Panc1 (cell line): ENCODE measurements at regions not wholly inside any gene's neighbourhood (a gene's known extent, or its start where the extent isn't known, plus 50 kb on each side); places are given as distances from the start of the nearest gene placed in this dataset.

Experiments used
- ATAC-seq: fragments of 200-7000 bp; cut with Tn5 transposase; 2 replicates; pipeline ENCODE4 v1.9.1; 2020; ENCODE audit warnings: mild to moderate bottlenecking, moderate library complexity
- BruUV-seq: library from RNA; stranded (reverse); fragments of 400-500 nt; replicated peaks from 2 replicates; lab custom pipeline; 2021; lab: Mats Ljungman, UMichigan
- CTCF ChIA-PET: fragments of 300-600 bp; sonication (Branson Sonifier 250); formaldehyde crosslinking; loops from one replicate; lab custom pipeline; 2022; ENCODE audit warnings: antibody characterized with exemption; lab: Charles Lee
- POLR2A ChIA-PET: fragments of 300-600 bp; sonication (Branson Sonifier 250); formaldehyde crosslinking; loops from one replicate; lab custom pipeline; 2022; ENCODE audit warnings: antibody characterized with exemption; lab: Charles Lee
- DNase-seq: peaks from one replicate; pipeline ENCODE4 v3.0.0-alpha.2; 2010; ENCODE audit warnings: low read depth, low spot score
- H3K27ac ChIP-seq: 2 replicates; pipeline ENCODE4 v1.5.1; 2011; ENCODE audit warnings: mild to moderate bottlenecking, low read length, inconsistent platforms
- H3K27me3 ChIP-seq: fragments of 200-500 bp; sonication (Bioruptor generic); 2 replicates; pipeline ENCODE4 v1.6.0; 2014; ENCODE audit warnings: low read length, inconsistent platforms; ENCODE audit not compliant: control insufficient read depth, insufficient read depth
- H3K36me3 ChIP-seq: fragments of 200-500 bp; sonication (Bioruptor generic); 2 replicates; pipeline ENCODE4 v1.5.1; 2014; ENCODE audit warnings: inconsistent platforms, mild to moderate bottlenecking, low read length, moderate library complexity; ENCODE audit not compliant: control insufficient read depth, insufficient read depth
- H3K4me1 ChIP-seq: 2 replicates; pipeline ENCODE4 v1.5.1; 2011; ENCODE audit warnings: inconsistent platforms, mild to moderate bottlenecking, low read length, moderate library complexity; ENCODE audit not compliant: control insufficient read depth, insufficient read depth
- H3K4me3 ChIP-seq, 2 experiments: 2 replicates each; pipeline ENCODE4 v1.5.1; 2011 to 2012; ENCODE audit warnings: low read depth in 2 of 2, low read length in 2 of 2, mild to moderate bottlenecking in 2 of 2, inconsistent platforms in 1 of 2, moderate library complexity in 1 of 2
- H3K9me3 ChIP-seq: fragments of 200-500 bp; sonication (Bioruptor generic); 2 replicates; pipeline ENCODE4 v1.5.1; 2014; ENCODE audit warnings: low read depth, mild to moderate bottlenecking, inconsistent platforms, low read length, moderate library complexity; ENCODE audit not compliant: control insufficient read depth, insufficient read depth
- POLR2AphosphoS5 ChIP-seq: IDR thresholded peaks from 2 replicates; pipeline ENCODE4 v1.6.1; 2012; ENCODE audit warnings: mild to moderate bottlenecking, low read depth, low read length, moderate library complexity
- SIN3A ChIP-seq: IDR thresholded peaks from 2 replicates; pipeline ENCODE4 v1.6.1; 2012; ENCODE audit warnings: low read depth, mild to moderate bottlenecking, low read length, moderate library complexity, borderline replicate concordance; ENCODE audit not compliant: insufficient read depth
- TCF7L2 ChIP-seq: IDR thresholded peaks from 2 replicates; pipeline ENCODE4 v1.6.1; 2011; ENCODE audit warnings: mild to moderate bottlenecking, low read depth, low read length, inconsistent platforms
- in situ Hi-C: cut with HindIII; loops from 2 replicates; pipeline ENCODE4 v1.10.0; 2016; ENCODE audit warnings: low sequenced_read_pairs, low pct_unique_long_range_greater_than_20kb
- intact Hi-C: fragments of 100-400 bp; cut with micrococcal nuclease; formaldehyde crosslinking; loops from one replicate; pipeline ENCODE4 v1.10.0; 2022; ENCODE audit not compliant: unreplicated experiment
- TF ChIP-seq, protein P1 (sequence below): fragments of 450-650 bp; IDR thresholded peaks from 2 replicates; pipeline ENCODE4 v1.5.1; 2017; ENCODE audit warnings: mild to moderate bottlenecking
- TF ChIP-seq, protein P2 (sequence below), 2 experiments: IDR thresholded peaks; 2 replicates each; pipeline ENCODE4 v1.6.1; 2011 to 2012; ENCODE audit warnings: low read depth in 2 of 2, control low read depth in 1 of 2, low read length in 1 of 2, mild to moderate bottlenecking in 1 of 2, moderate library complexity in 1 of 2; ENCODE audit not compliant: insufficient read depth in 1 of 2

DNA sequence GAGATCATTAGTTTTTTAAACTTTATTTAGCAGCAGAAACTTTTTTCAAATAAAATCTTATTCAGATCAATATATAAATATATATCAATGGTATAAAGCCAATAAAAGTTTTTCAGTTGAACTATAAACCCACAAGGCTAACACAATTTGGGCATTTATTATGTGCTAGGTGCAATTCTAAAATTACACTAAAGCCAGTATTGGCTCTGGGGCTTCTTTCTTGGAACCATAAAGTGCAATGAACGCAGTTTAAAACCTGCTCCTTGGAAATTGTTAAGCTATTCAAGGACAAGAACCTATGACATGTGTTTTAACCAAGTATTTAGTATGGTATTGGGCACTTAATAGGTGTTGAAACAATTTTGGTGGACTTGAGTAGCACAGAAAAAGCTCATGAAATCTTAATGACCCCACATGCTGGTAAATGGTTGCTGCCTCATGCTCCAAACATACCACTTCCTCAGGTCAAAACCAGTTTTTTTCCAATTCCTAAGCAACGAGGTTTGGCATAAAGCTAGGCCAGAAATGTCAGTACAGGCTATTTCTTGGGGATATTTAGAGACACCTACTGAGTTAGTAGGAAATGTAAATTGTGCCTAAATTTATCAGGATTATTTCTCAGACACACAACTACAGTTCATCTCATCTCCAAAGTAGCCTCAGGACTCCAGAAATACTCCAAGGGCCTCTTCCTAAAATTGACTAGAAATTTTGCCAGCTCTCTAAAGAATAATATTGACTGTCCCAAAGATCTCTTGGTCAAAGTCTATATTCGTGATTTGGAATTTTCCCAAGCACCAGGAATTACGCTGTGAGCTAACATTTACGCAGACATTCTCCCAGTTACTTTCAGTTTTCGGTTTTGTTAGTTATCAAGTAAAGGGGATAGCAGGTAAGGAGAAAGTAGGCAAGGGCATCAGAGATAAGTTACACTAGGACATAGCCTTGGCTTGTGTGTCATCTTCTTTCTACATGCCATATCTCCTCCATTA is 90.9 kb upstream of the LGSN start:
- Histone ChIP-seq H3K9me3 (no peaks in the 10 kb centered on the region), H3K4me1 (no peaks in the 10 kb centered on the region), H3K36me3 (no peaks in the 10 kb centered on the region), H3K4me3 (no peak overlapping the region), H3K27me3 (no peaks in the 10 kb centered on the region), H3K27ac (no peak overlapping the region)
- no TSS peak for BruUV-seq
- in situ Hi-C loops (no loop called here), intact Hi-C loops (no loop called here)
- TF ChIP-seq, protein P1, sequence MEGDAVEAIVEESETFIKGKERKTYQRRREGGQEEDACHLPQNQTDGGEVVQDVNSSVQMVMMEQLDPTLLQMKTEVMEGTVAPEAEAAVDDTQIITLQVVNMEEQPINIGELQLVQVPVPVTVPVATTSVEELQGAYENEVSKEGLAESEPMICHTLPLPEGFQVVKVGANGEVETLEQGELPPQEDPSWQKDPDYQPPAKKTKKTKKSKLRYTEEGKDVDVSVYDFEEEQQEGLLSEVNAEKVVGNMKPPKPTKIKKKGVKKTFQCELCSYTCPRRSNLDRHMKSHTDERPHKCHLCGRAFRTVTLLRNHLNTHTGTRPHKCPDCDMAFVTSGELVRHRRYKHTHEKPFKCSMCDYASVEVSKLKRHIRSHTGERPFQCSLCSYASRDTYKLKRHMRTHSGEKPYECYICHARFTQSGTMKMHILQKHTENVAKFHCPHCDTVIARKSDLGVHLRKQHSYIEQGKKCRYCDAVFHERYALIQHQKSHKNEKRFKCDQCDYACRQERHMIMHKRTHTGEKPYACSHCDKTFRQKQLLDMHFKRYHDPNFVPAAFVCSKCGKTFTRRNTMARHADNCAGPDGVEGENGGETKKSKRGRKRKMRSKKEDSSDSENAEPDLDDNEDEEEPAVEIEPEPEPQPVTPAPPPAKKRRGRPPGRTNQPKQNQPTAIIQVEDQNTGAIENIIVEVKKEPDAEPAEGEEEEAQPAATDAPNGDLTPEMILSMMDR = no peak
- no peak for TF ChIP-seq POLR2AphosphoS5
- TF ChIP-seq, protein P2, sequence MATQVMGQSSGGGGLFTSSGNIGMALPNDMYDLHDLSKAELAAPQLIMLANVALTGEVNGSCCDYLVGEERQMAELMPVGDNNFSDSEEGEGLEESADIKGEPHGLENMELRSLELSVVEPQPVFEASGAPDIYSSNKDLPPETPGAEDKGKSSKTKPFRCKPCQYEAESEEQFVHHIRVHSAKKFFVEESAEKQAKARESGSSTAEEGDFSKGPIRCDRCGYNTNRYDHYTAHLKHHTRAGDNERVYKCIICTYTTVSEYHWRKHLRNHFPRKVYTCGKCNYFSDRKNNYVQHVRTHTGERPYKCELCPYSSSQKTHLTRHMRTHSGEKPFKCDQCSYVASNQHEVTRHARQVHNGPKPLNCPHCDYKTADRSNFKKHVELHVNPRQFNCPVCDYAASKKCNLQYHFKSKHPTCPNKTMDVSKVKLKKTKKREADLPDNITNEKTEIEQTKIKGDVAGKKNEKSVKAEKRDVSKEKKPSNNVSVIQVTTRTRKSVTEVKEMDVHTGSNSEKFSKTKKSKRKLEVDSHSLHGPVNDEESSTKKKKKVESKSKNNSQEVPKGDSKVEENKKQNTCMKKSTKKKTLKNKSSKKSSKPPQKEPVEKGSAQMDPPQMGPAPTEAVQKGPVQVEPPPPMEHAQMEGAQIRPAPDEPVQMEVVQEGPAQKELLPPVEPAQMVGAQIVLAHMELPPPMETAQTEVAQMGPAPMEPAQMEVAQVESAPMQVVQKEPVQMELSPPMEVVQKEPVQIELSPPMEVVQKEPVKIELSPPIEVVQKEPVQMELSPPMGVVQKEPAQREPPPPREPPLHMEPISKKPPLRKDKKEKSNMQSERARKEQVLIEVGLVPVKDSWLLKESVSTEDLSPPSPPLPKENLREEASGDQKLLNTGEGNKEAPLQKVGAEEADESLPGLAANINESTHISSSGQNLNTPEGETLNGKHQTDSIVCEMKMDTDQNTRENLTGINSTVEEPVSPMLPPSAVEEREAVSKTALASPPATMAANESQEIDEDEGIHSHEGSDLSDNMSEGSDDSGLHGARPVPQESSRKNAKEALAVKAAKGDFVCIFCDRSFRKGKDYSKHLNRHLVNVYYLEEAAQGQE (IDR thresholded peaks at IDR 0.05; ENCODE audit: insufficient read depth in 1 of 2, low read depth in 2 of 2, low read length in 1 of 2) = no peak
- no peak for TF ChIP-seq SIN3A
- ATAC-seq = no peak
- CTCF ChIA-PET = no interaction called here
- POLR2A ChIA-PET = no interaction called here
- DNase-seq = no peak

DNA sequence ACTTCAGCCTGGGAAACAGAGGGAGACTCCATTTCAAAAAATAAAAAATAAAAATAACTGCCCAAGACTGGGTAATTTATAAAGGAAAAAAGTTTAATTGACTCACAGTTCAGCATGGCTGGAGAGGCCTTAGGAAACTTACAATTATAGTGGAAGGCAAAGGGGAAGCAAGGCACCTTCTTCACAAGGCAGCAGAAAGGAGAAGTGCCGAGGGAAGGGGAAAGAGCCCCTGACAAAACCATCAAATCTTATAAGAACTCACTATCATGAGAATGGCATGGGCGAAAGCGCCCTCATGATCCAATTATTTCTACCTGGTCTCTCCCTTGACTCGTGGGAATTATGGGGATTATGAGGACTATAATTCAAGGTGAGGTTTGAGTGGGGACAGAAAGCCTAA is 95.5 kb upstream of the LGSN start:
- no peak for DNase-seq
- Histone ChIP-seq H3K27me3 (no peaks in the 10 kb centered on the region), H3K4me3 (no peak overlapping the region), H3K9me3 (no peaks in the 10 kb centered on the region), H3K4me1 (no peaks in the 10 kb centered on the region), H3K36me3 (no peaks in the 10 kb centered on the region), H3K27ac (no peak overlapping the region)
- TF ChIP-seq TCF7L2 = no peak
- no peak for TF ChIP-seq SIN3A
- TF ChIP-seq, protein P1 = no peak
- TF ChIP-seq, protein P2 (IDR thresholded peaks at IDR 0.05; ENCODE audit: insufficient read depth in 1 of 2, low read depth in 2 of 2, low read length in 1 of 2) = no peak
- no peak for TF ChIP-seq POLR2AphosphoS5
- no peak for ATAC-seq
- POLR2A ChIA-PET = no interaction called here
- CTCF ChIA-PET = interaction anchor here (0.7 kb wide), 1 partner anchor 182 kb away, joined by 4 read pairs; no protein-coding TSS in a partner anchor
- no TSS peak for BruUV-seq
- in situ Hi-C loops = no loop called here
- intact Hi-C loops = no loop called here
